Panc1 (cell line): ENCODE measurements at regions not wholly inside any gene's neighbourhood (a gene's known extent, or its start where the extent isn't known, plus 50 kb on each side); places are given as distances from the start of the nearest gene placed in this dataset.

Experiments used
- SIN3A ChIP-seq: IDR thresholded peaks from 2 replicates; pipeline ENCODE4 v1.6.1; 2012; ENCODE audit warnings: low read depth, mild to moderate bottlenecking, low read length, moderate library complexity, borderline replicate concordance; ENCODE audit not compliant: insufficient read depth
- TF ChIP-seq, protein P1 (sequence below): fragments of 450-650 bp; IDR thresholded peaks from 2 replicates; pipeline ENCODE4 v1.5.1; 2017; ENCODE audit warnings: mild to moderate bottlenecking

DNA sequence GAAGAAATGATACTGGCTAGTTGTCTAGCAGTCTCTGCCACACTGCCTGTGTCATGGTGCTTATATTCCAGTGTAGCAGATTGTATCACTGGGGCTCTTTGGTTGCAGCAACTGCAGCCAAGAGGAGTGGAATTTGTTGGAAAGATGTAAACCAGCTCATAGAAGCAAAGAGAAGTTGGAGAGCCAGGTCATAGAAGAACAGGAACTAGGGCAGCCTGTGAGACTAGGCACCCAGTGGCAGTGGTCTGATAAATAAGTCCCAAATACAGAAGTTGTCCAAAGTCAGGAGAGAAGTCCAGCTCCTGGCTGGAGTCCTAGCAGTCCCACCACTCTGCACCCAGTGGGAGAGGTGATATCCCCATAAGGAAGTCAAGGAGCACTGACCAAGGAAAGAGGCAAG lies 172.5 kb upstream of the ARID2 start:
- TF ChIP-seq, protein P1, sequence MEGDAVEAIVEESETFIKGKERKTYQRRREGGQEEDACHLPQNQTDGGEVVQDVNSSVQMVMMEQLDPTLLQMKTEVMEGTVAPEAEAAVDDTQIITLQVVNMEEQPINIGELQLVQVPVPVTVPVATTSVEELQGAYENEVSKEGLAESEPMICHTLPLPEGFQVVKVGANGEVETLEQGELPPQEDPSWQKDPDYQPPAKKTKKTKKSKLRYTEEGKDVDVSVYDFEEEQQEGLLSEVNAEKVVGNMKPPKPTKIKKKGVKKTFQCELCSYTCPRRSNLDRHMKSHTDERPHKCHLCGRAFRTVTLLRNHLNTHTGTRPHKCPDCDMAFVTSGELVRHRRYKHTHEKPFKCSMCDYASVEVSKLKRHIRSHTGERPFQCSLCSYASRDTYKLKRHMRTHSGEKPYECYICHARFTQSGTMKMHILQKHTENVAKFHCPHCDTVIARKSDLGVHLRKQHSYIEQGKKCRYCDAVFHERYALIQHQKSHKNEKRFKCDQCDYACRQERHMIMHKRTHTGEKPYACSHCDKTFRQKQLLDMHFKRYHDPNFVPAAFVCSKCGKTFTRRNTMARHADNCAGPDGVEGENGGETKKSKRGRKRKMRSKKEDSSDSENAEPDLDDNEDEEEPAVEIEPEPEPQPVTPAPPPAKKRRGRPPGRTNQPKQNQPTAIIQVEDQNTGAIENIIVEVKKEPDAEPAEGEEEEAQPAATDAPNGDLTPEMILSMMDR: no peak
- no peak for TF ChIP-seq SIN3A
